MCF 10A (cell line): ENCODE measurements at regions not wholly inside any gene's neighbourhood (a gene's known extent, or its start where the extent isn't known, plus 50 kb on each side); places are given as distances from the start of the nearest gene placed in this dataset.

Source experiments
- BruUV-seq: library from RNA; stranded (reverse); fragments of 400-500 nt; replicated peaks from 2 replicates; lab custom pipeline; 2021; lab: Mats Ljungman, UMichigan
- CTCF ChIA-PET: fragments of 300-600 bp; sonication (Branson Sonifier 250); formaldehyde crosslinking; extraction: SDS; loops from one replicate; lab custom pipeline; 2021; ENCODE audit warnings: antibody characterized with exemption, inconsistent platforms; lab: Yijun Ruan, JAX
- POLR2A ChIA-PET: fragments of 300-600, 350-650 bp; sonication (Branson Sonifier 250); formaldehyde crosslinking; extraction: SDS; loops from one replicate; lab custom pipeline; 2020; ENCODE audit warnings: antibody characterized with exemption, inconsistent platforms; lab: Yijun Ruan, JAX
- DNase-seq: peaks from one replicate; pipeline ENCODE4 v3.0.0-alpha.2; 2018; ENCODE audit not compliant: unreplicated experiment
- H3K27ac Mint-ChIP-seq: one replicate; pipeline ENCODE4 v1.8.0; 2022; ENCODE audit warnings: mild to moderate bottlenecking, low read depth, mixed read lengths; ENCODE audit not compliant: unreplicated experiment
- H3K27me3 Mint-ChIP-seq: one replicate; pipeline ENCODE4 v1.8.0; 2022; ENCODE audit warnings: mixed read lengths; ENCODE audit not compliant: insufficient read depth, unreplicated experiment
- H3K36me3 Mint-ChIP-seq: one replicate; pipeline ENCODE4 v1.8.0; 2022; ENCODE audit warnings: mild to moderate bottlenecking, moderate library complexity, mixed read lengths; ENCODE audit not compliant: insufficient read depth, unreplicated experiment
- H3K4me1 Mint-ChIP-seq: one replicate; pipeline ENCODE4 v1.8.0; 2022; ENCODE audit warnings: mixed read lengths; ENCODE audit not compliant: insufficient read depth, unreplicated experiment
- H3K4me3 Mint-ChIP-seq: one replicate; pipeline ENCODE4 v1.8.0; 2022; ENCODE audit warnings: mild to moderate bottlenecking, moderate library complexity, mixed read lengths; ENCODE audit not compliant: unreplicated experiment
- H3K9me3 Mint-ChIP-seq: one replicate; pipeline ENCODE4 v1.8.0; 2022; ENCODE audit warnings: mixed read lengths; ENCODE audit not compliant: unreplicated experiment
- CTCF ChIP-seq: fragments of 200-600 bp; IDR thresholded peaks from one replicate; pipeline ENCODE4 v1.8.0; 2022; ENCODE audit warnings: antibody characterized with exemption, mild to moderate bottlenecking; ENCODE audit not compliant: unreplicated experiment
- intact Hi-C: fragments of 100-400 bp; cut with micrococcal nuclease; formaldehyde crosslinking; loops from 2 replicates; pipeline ENCODE4 v1.14.1; 2022

DNA sequence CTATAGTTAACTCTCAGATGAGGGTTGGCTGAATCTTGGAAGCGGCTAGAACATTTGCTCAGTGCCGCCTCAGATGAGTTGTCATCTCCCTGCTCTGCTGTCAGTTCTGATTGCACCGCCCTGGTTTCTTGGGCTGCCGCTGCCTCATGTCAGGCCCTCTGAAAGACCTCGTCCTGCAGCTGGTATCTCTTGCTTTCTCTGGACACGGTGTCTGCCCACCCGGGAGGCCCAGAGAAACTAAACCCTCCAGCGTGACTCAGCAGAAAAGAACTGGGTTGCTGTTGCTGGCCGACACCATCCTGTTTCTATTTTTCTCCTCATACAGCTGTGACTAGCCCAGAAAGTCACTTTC, 355.4 kb downstream of the CD83 start:
- Mint-ChIP-seq H3K9me3 (no peaks in the 10 kb centered on the region), H3K4me1 (no peaks in the 10 kb centered on the region), H3K27ac (no peak overlapping the region), H3K36me3 (no peaks in the 10 kb centered on the region), H3K27me3 (no peaks in the 10 kb centered on the region), H3K4me3 (no peak overlapping the region)
- BruUV-seq, result no TSS peak
- DNase-seq, result no peak
- intact Hi-C loops, result no loop called here
- ChIA-PET POLR2A (no interaction called here), CTCF (interaction anchor here (0.5 to 0.7 kb wide), 2 partner anchors 120 to 198 kb away, joined by 3 read pairs; no protein-coding TSS in a partner anchor)
- no peak for TF ChIP-seq CTCF

GRCh38 chr6:14474816-14475215, 357.2 kb downstream of the CD83 start:
- CTCF ChIA-PET, result no interaction called here
- TF ChIP-seq CTCF, result no peak
- Mint-ChIP-seq H3K9me3 (no peaks in the 10 kb centered on the region), H3K4me3 (no peak overlapping the region), H3K36me3 (no peaks in the 10 kb centered on the region), H3K27ac (no peak overlapping the region), H3K27me3 (no peaks in the 10 kb centered on the region), H3K4me1 (no peaks in the 10 kb centered on the region)
- no TSS peak for BruUV-seq
- DNase-seq, result no peak
- POLR2A ChIA-PET, result no interaction called here
- intact Hi-C loops, result no loop called here

DNA sequence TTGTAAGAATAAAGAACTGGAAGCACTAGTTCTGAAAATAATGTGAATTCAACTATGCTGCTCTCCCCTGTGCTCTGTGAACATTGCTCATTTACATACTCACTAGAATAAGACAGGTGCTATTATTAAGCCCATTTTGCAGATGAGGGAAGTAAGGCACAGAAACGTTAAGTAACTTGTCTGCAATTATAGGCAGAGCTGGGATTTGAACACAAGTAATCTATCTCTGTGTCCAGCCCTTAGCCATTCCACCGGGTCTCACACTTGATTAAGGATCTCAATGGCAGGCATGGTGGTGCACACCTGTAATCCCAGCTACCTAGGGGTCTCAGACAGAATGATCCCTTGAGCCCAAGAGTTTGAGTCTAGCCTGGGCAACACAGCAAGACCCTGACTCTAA, 357.7 kb downstream of the CD83 start:
- no peaks in the 10 kb centered on the region for H3K36me3 Mint-ChIP-seq
- no peak for DNase-seq
- no peaks in the 10 kb centered on the region for H3K9me3 Mint-ChIP-seq
- no peak overlapping the region for H3K4me3 Mint-ChIP-seq
- H3K4me1 Mint-ChIP-seq, result no peaks in the 10 kb centered on the region
- ChIA-PET CTCF (no interaction called here), POLR2A (no interaction called here)
- BruUV-seq, result no TSS peak
- intact Hi-C loops, result no loop called here
- H3K27me3 Mint-ChIP-seq, result no peaks in the 10 kb centered on the region
- no peak for TF ChIP-seq CTCF
- no peak overlapping the region for H3K27ac Mint-ChIP-seq

- H3K4me3 Mint-ChIP-seq, result no peak overlapping the region
- BruUV-seq, result no TSS peak
- DNase-seq, result no peak
- no peak overlapping the region for H3K27ac Mint-ChIP-seq
- no peaks in the 10 kb centered on the region for H3K36me3 Mint-ChIP-seq
- intact Hi-C loops, result no loop called here
- no peaks in the 10 kb centered on the region for H3K27me3 Mint-ChIP-seq
- H3K4me1 Mint-ChIP-seq, result no peaks in the 10 kb centered on the region
- ChIA-PET CTCF (no interaction called here), POLR2A (interaction anchor here (0.5 to 0.6 kb wide), 2 partner anchors 16 to 222 kb away, joined by 3 read pairs; no protein-coding TSS in a partner anchor)
- H3K9me3 Mint-ChIP-seq, result peaks cover 8% of the 10 kb centered on the region
- TF ChIP-seq CTCF, result no peak
These were observed 359.4 kb downstream of the CD83 start for GRCh38 chr6:14476793-14477531.
